ENCODE measurements at regions not wholly inside any gene's neighbourhood (a gene's known extent, or its start where the extent isn't known, plus 50 kb on each side); places are given as distances from the start of the nearest gene placed in this dataset.

DNA sequence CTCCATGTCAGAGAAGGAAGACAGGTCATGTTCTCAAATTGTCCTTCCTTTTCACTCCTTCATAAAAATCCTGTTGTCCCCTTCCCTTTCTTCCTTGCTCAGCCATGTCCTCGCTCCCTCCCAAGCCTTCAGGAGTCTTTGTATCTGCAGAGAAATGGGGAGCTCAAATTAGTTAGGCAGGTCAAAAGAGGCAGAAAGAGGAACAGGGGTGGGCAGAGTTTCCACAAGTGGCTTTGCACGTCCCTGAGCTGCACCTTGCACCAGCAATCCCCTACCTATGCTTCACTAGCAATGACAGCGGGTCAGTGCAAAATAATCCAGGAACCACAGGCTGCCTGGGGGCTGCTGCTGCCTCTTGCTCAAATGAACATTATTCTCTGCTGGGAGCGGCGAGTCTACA, 152.1 kb upstream of the ITGA6 start:
- TF ChIP-seq, protein P1, sequence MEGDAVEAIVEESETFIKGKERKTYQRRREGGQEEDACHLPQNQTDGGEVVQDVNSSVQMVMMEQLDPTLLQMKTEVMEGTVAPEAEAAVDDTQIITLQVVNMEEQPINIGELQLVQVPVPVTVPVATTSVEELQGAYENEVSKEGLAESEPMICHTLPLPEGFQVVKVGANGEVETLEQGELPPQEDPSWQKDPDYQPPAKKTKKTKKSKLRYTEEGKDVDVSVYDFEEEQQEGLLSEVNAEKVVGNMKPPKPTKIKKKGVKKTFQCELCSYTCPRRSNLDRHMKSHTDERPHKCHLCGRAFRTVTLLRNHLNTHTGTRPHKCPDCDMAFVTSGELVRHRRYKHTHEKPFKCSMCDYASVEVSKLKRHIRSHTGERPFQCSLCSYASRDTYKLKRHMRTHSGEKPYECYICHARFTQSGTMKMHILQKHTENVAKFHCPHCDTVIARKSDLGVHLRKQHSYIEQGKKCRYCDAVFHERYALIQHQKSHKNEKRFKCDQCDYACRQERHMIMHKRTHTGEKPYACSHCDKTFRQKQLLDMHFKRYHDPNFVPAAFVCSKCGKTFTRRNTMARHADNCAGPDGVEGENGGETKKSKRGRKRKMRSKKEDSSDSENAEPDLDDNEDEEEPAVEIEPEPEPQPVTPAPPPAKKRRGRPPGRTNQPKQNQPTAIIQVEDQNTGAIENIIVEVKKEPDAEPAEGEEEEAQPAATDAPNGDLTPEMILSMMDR (IDR thresholded peaks at IDR 0.05; ENCODE audit: borderline replicate concordance, extremely low read depth, low read length, poor library complexity, severe bottlenecking): no peak
- TF ChIP-seq EZH2 (IDR thresholded peaks at IDR 0.05; ENCODE audit: borderline replicate concordance, low read depth, low read length, severe bottlenecking): no peak
